DOHH2 (cell line): ENCODE measurements at regions not wholly inside any gene's neighbourhood (a gene's known extent, or its start where the extent isn't known, plus 50 kb on each side); places are given as distances from the start of the nearest gene placed in this dataset.

Source experiments
- CTCF ChIP-seq: fragments of 200-600 bp; sonication (generic); IDR thresholded peaks from one replicate; pipeline ENCODE4 v1.5.1; 2014; ENCODE audit warnings: antibody characterized with exemption, mild to moderate bottlenecking, low read depth, low read length; ENCODE audit not compliant: poor library complexity, severe bottlenecking
- EZH2phosphoT487 ChIP-seq: fragments of 200-600 bp; sonication (generic); IDR thresholded peaks from 2 replicates; pipeline ENCODE4 v1.6.1; 2017; ENCODE audit warnings: borderline replicate concordance, mild to moderate bottlenecking, antibody characterized with exemption, low read length, moderate library complexity, mixed read lengths

- TF ChIP-seq CTCF, result no peak
- TF ChIP-seq EZH2phosphoT487, result no peak
Measured at GRCh38 chr1:79082233-79082632, 75.7 kb upstream of the ADGRL4 start.
